ENCODE measurements at regions not wholly inside any gene's neighbourhood (a gene's known extent, or its start where the extent isn't known, plus 50 kb on each side); places are given as distances from the start of the nearest gene placed in this dataset.

GRCh38 chr18:52227536-52227935 is 112.5 kb upstream of the DCC start (continued):
- TF ChIP-seq NKRF (conservative IDR thresholded peaks at IDR 0.05) (no peak), ETV6 (conservative IDR thresholded peaks at IDR 0.05 in 1 of 2, IDR thresholded peaks at IDR 0.05 in 1 of 2; ENCODE audit: borderline replicate concordance in 1 of 2, low read depth in 1 of 2) (no peak), PAX5 (IDR thresholded peaks at IDR 0.05; ENCODE audit: borderline replicate concordance, low read depth, low read length) (no peak), CEBPZ (IDR thresholded peaks at IDR 0.05; ENCODE audit: low read depth, low read length) (no peak)

- Histone ChIP-seq H3K79me2 (ENCODE audit: control insufficient read depth, insufficient read depth, low read length) (no peaks in the 10 kb centered on the region), H4K20me1 (ENCODE audit: control insufficient read depth, insufficient read depth) (no peaks in the 10 kb centered on the region), H3K27me3 (replicated peaks in 1 of 2; ENCODE audit: control insufficient read depth in 2 of 2, insufficient read depth in 2 of 2, low read length in 1 of 2) (no peaks in the 10 kb centered on the region), H3K4me1 (ENCODE audit: control insufficient read depth, insufficient read depth, low read length) (no peaks in the 10 kb centered on the region), H2AFZ (ENCODE audit: control insufficient read depth, low read depth, low read length) (no peak overlapping the region), H3K4me3 (no peak overlapping the region), H3K9ac (ENCODE audit: control insufficient read depth, insufficient read depth, low read length) (no peak overlapping the region), H3K27ac (ENCODE audit: control insufficient read depth, insufficient read depth) (no peak overlapping the region), H3K9me3 (replicated peaks; ENCODE audit: control insufficient read depth, insufficient read depth, low read length) (no peaks in the 10 kb centered on the region), H3K4me2 (ENCODE audit: control insufficient read depth, insufficient read depth) (no peak overlapping the region), H3K36me3 (ENCODE audit: control insufficient read depth in 2 of 2, insufficient read depth in 2 of 2, low read length in 1 of 2) (no peaks in the 10 kb centered on the region)
- BruUV-seq (replicated peaks), result no TSS peak
- ChIA-PET RAD21 (ENCODE audit: unreplicated experiment) (no interaction called here), CTCF (no interaction called here), SMC1A (ENCODE audit: uncharacterized antibody, unreplicated experiment) (no interaction called here), POLR2A (no interaction called here)
- intact Hi-C loops (cut with micrococcal nuclease; ENCODE audit: unreplicated experiment), result no loop called here
- in situ Hi-C loops (cut with MboI), result no loop called here
- 43% methylated on average over 3 of the region's 3 CpGs for WGBS (ENCODE audit: insufficient coverage, insufficient replicate concordance, low lambda C conversion rate, missing lambda C conversion rate)
- FAIRE-seq (no peak), DNase-seq (ENCODE audit: low read depth, low spot score) (no peak), ATAC-seq (no peak)
- no peak for TF ChIP-seq WRNIP1 (IDR thresholded peaks at IDR 0.05; ENCODE audit: borderline replicate concordance, low read depth, low read length)
- TF ChIP-seq ZBTB4 (CRISPR knock-in tag; IDR thresholded peaks at IDR 0.05), result no peak
- no peak for TF ChIP-seq HDAC2 (IDR thresholded peaks at IDR 0.05)
- no peak for TF ChIP-seq SMC3 (IDR thresholded peaks at IDR 0.05; ENCODE audit: borderline replicate concordance, low read length)
- no peak for TF ChIP-seq GATAD2B (conservative IDR thresholded peaks at IDR 0.05; ENCODE audit: low read depth)
- no peak for TF ChIP-seq DPF2 (IDR thresholded peaks at IDR 0.05)
- no peak for TF ChIP-seq STAT1 (conservative IDR thresholded peaks at IDR 0.05)
- TF ChIP-seq POU2F2 (IDR thresholded peaks at IDR 0.05; ENCODE audit: borderline replicate concordance, low read depth, low read length), result no peak
- TF ChIP-seq IRF3 (IDR thresholded peaks at IDR 0.05), result no peak
- TF ChIP-seq BHLHE40 (IDR thresholded peaks at IDR 0.05; ENCODE audit: borderline replicate concordance in 1 of 2, low read depth in 2 of 2, low read length in 1 of 2), result no peak
Observed at GRCh38 chr18:52228166-52228565, 111.8 kb upstream of the DCC start.

Data from GM12878 (cell line).